K562 (cell line): ENCODE measurements at regions not wholly inside any gene's neighbourhood (a gene's known extent, or its start where the extent isn't known, plus 50 kb on each side); places are given as distances from the start of the nearest gene placed in this dataset.

Experiments
- ATAC-seq: fragments of 200-7000 bp; cut with Tn5 transposase; 3 replicates; pipeline ENCODE4 v1.9.1; 2020; ENCODE audit warnings: moderate library complexity
- BruUV-seq: library from RNA; stranded (reverse); fragments of 400-500 nt; replicated peaks from 2 replicates; lab custom pipeline; 2021; lab: Mats Ljungman, UMichigan
- CTCF ChIA-PET: fragments of 300-600 bp; formaldehyde crosslinking; extraction: SDS; loops from one replicate; lab custom pipeline; 2021; ENCODE audit warnings: low intra/inter-chr PET ratio; lab: Yijun Ruan, JAX
- POLR2A ChIA-PET: fragments of 300-600, 350-650 bp; sonication (Branson Sonifier 250); formaldehyde crosslinking; extraction: SDS; loops from one replicate; lab custom pipeline; 2021; ENCODE audit warnings: antibody characterized with exemption, inconsistent platforms; lab: Yijun Ruan, JAX
- DNase-seq, 4 experiments: peaks; one replicate each; pipeline versions ENCODE4 v3.0.0 to v3.0.0-alpha.2; 2011 to 2018; ENCODE audit warnings: low spot score in 3 of 4, mixed read lengths in 3 of 4; ENCODE audit errors: extremely low read depth in 1 of 4
- FAIRE-seq: peaks from 2 replicates; lab custom pipeline; 2011; peaks lifted over from hg19 to GRCh38; lab: Jason Lieb, UNC
- H2AFZ ChIP-seq: 2 replicates; pipeline ENCODE4 v1.6.0; 2011; ENCODE audit warnings: low read depth, low read length, control low read depth, inconsistent platforms
- H3K27ac ChIP-seq: fragments of 200-600 bp; 3 replicates; pipeline ENCODE4 v1.8.0; 2011; ENCODE audit warnings: low read depth, mild to moderate bottlenecking, control low read depth, inconsistent platforms, low read length, moderate library complexity, mixed read lengths; ENCODE audit errors: extremely low read depth
- H3K27me3 ChIP-seq, 2 experiments: fragments of 300-600 bp in 1 of 2; 2 replicates in 1 of 2; 3 replicates in 1 of 2; pipeline versions ENCODE4 v1.6.0 to v1.8.0; 2011; ENCODE audit warnings: inconsistent platforms in 2 of 2, low read length in 2 of 2, mild to moderate bottlenecking in 1 of 2, mixed read lengths in 1 of 2, moderate library complexity in 1 of 2; ENCODE audit not compliant: control insufficient read depth in 2 of 2, insufficient read depth in 2 of 2
- H3K36me3 ChIP-seq: fragments of 300-600 bp; 3 replicates; pipeline ENCODE4 v1.8.0; 2011; ENCODE audit warnings: mild to moderate bottlenecking, low read length, inconsistent platforms; ENCODE audit not compliant: control insufficient read depth, insufficient read depth
- H3K4me1 ChIP-seq, 2 experiments: fragments of 200-600 bp in 1 of 2; replicated peaks in 1 of 2; 2 replicates in 1 of 2; 3 replicates in 1 of 2; pipeline versions ENCODE4 v1.5.1 to v1.8.0; 2011; ENCODE audit warnings: inconsistent platforms in 2 of 2, low read length in 2 of 2, mild to moderate bottlenecking in 1 of 2, mixed read lengths in 1 of 2, moderate library complexity in 1 of 2; ENCODE audit not compliant: control insufficient read depth in 2 of 2, insufficient read depth in 2 of 2
- H3K4me2 ChIP-seq: 2 replicates; pipeline ENCODE4 v1.6.1; 2011; ENCODE audit warnings: low read length, control low read depth, inconsistent platforms, mixed read lengths; ENCODE audit not compliant: insufficient read depth
- H3K4me3 ChIP-seq: fragments of 200-600 bp; sonication (generic), shearing (Covaris generic); 2 replicates; pipeline ENCODE4 v1.5.1; 2016; ENCODE audit warnings: control low read depth, inconsistent platforms
- H3K79me2 ChIP-seq: fragments of 200-600 bp; 3 replicates; pipeline ENCODE4 v1.8.0; 2011; ENCODE audit warnings: low read length, inconsistent platforms; ENCODE audit not compliant: control insufficient read depth, insufficient read depth
- H3K9ac ChIP-seq, 2 experiments: 2 replicates each; pipeline versions ENCODE4 v1.6.0 to v1.6.1; 2011; ENCODE audit warnings: low read depth in 2 of 2, low read length in 2 of 2, control low read depth in 1 of 2, inconsistent platforms in 1 of 2, mild to moderate bottlenecking in 1 of 2, mixed read lengths in 1 of 2; ENCODE audit not compliant: insufficient read depth in 1 of 2
- H3K9me1 ChIP-seq: one replicate; pipeline ENCODE4 v1.6.0; 2011; ENCODE audit warnings: inconsistent platforms, mild to moderate bottlenecking, low read length, moderate library complexity; ENCODE audit not compliant: control insufficient read depth, insufficient read depth
- H3K9me3 ChIP-seq: replicated peaks from 2 replicates; pipeline ENCODE4 v1.5.1; 2011; ENCODE audit warnings: low read depth, low read length, inconsistent platforms; ENCODE audit not compliant: control insufficient read depth, insufficient read depth
- H4K20me1 ChIP-seq: replicated peaks from 2 replicates; pipeline ENCODE4 v1.6.1; 2011; ENCODE audit warnings: low read length, inconsistent platforms, mixed read lengths; ENCODE audit not compliant: control insufficient read depth, insufficient read depth
- CHD2 ChIP-seq: IDR thresholded peaks from 2 replicates; pipeline ENCODE4 v1.6.1; 2011; ENCODE audit warnings: low read depth, low read length
- GABPB2 ChIP-seq: fragments of 250-450 bp; sonication (Bioruptor Pico); conservative IDR thresholded peaks from 2 replicates; pipeline ENCODE4 v1.5.1; 2021; ENCODE audit warnings: mild to moderate bottlenecking
- HDAC8 ChIP-seq: fragments of 450-650 bp; IDR thresholded peaks from 2 replicates; pipeline ENCODE4 v1.6.1; 2016; ENCODE audit warnings: mild to moderate bottlenecking, missing genetic modification characterization, moderate library complexity, missing compliant biosample characterization
- HMG20A ChIP-seq: fragments of 450-650 bp; formaldehyde crosslinking; conservative IDR thresholded peaks from 2 replicates; pipeline ENCODE4 v1.4.0; 2020; ENCODE audit warnings: mild to moderate bottlenecking, mixed read lengths
- JUNB ChIP-seq: fragments of 450-650 bp; formaldehyde crosslinking; conservative IDR thresholded peaks from 2 replicates; pipeline ENCODE4 v1.4.0; 2020; ENCODE audit warnings: mild to moderate bottlenecking
- JUND ChIP-seq, 2 experiments: IDR thresholded peaks; 2 replicates in 1 of 2; 3 replicates in 1 of 2; pipeline ENCODE4 v1.6.1; 2011; ENCODE audit warnings: borderline replicate concordance in 2 of 2, low read depth in 2 of 2, low read length in 2 of 2, improper control_type of control experiment in 1 of 2, missing biosample characterization in 1 of 2, missing genetic modification characterization in 1 of 2, missing genetic modification reagents in 1 of 2
- MTA3 ChIP-seq: fragments of 450-650 bp; formaldehyde crosslinking; IDR thresholded peaks from 2 replicates; pipeline ENCODE4 v1.6.1; 2017; ENCODE audit warnings: mild to moderate bottlenecking, borderline replicate concordance
- PCBP1 ChIP-seq: fragments of 200-400 bp; formaldehyde crosslinking; IDR thresholded peaks from 2 replicates; pipeline ENCODE4 v1.6.1; 2018; ENCODE audit warnings: mild to moderate bottlenecking, low read depth, low read length; ENCODE audit not compliant: poor library complexity, severe bottlenecking
- PURB ChIP-seq: sonication (generic); formaldehyde crosslinking; IDR thresholded peaks from 2 replicates; pipeline ENCODE4 v1.9.0; 2021; ENCODE audit warnings: low read depth, mild to moderate bottlenecking, missing genetic modification reagents
- SNIP1 ChIP-seq: fragments of 450-650 bp; IDR thresholded peaks from 2 replicates; pipeline ENCODE4 v1.7.1; 2017; ENCODE audit warnings: low read depth, mild to moderate bottlenecking
- TSC22D4 ChIP-seq: fragments of 450-650 bp; IDR thresholded peaks from 2 replicates; pipeline ENCODE4 v1.6.1; 2016; ENCODE audit warnings: missing genetic modification characterization, missing biosample characterization, control low read depth
- ZNF311 ChIP-seq: fragments of 250-450 bp; sonication (Bioruptor Pico); IDR thresholded peaks from 2 replicates; pipeline ENCODE4 v1.4.0; 2020; ENCODE audit warnings: mild to moderate bottlenecking, moderate library complexity
- ZNF551 ChIP-seq: fragments of 250-450 bp; sonication (Bioruptor Pico); IDR thresholded peaks from 2 replicates; pipeline ENCODE4 v1.5.0; 2021; ENCODE audit warnings: mild to moderate bottlenecking, moderate library complexity
- ZNF584 ChIP-seq: fragments of 200-800 bp; sonication (Bioruptor generic); IDR thresholded peaks from 2 replicates; pipeline ENCODE4 v1.6.1; 2016; ENCODE audit warnings: low read depth, mild to moderate bottlenecking, missing genetic modification characterization, missing compliant biosample characterization
- ZNF668 ChIP-seq: fragments of 250-450 bp; sonication (Bioruptor Pico); IDR thresholded peaks from 2 replicates; pipeline ENCODE4 v1.8.0; 2022; ENCODE audit warnings: mild to moderate bottlenecking, inconsistent platforms
- WGBS: fragments of 100-300 bp; shearing (Covaris generic); methylation state at CpG from one replicate; pipeline ENCODE4 v1.1.6; 2016; ENCODE audit warnings: low coverage, mixed read lengths; ENCODE audit not compliant: insufficient coverage; ENCODE audit errors: missing lambda C conversion rate; 5-methylcytosine and 5-hydroxymethylcytosine counted together
- in situ Hi-C: fragments of 300-500 bp; cut with MboI; formaldehyde crosslinking; loops from 4 replicates; pipeline ENCODE4 v1.15.0; 2018; ENCODE audit warnings: inconsistent platforms, mixed read lengths
- intact Hi-C: fragments of 100-400 bp; cut with micrococcal nuclease; formaldehyde crosslinking; loops from 2 replicates; pipeline ENCODE4 v1.14.2; 2022
- TF ChIP-seq, protein P1 (sequence below): fragments of 250-450 bp; sonication (Bioruptor Pico); IDR thresholded peaks from 2 replicates; pipeline ENCODE4 v1.5.0; 2021; ENCODE audit warnings: mild to moderate bottlenecking, borderline replicate concordance
- TF ChIP-seq, protein P2 (sequence below): fragments of 200-800 bp; sonication (Bioruptor generic); IDR thresholded peaks from 2 replicates; pipeline ENCODE4 v1.6.1; 2017; ENCODE audit warnings: missing genetic modification characterization, missing compliant biosample characterization

DNA sequence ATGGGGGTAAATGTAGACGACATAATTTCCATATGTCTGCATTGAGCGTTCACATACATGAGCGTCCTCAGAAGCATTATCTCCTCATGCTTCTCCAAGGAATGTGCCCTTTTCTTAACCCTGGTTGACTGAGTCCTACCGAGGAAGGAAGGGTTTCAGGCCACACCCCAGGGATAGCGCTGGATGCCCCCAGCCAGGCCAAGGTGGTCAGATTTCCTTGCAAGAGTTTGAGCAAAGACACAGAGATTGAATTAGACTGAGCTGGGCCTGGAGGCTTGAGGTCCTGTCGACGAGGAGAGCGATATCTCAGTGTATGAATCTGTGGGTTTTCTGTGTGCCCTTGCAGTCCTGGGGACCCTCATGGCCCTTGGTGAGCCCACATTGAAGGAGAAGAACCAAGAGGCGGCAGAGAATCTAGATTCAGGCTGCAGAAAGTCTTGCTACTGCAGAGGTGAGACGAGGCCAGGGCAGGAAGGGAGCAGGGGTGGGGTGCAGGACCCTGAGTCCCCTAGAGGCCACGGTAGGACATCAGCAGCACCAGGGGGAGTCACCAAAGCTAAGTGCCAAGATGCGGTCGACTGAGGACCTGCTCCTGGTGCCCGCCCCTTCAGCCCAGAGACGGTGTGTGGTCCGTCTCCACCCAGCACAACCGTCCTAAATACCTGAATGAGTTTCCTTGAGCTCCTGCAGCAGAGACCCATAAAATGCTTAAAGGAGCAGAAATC lies 94.7 kb upstream of the DIO3 start:
- BruUV-seq, result no TSS peak
- FAIRE-seq (no peak), ATAC-seq (no peak), DNase-seq (no peak)
- ChIA-PET POLR2A (no interaction called here), CTCF (no interaction called here)
- H3K9me3 ChIP-seq, result no peaks in the 10 kb centered on the region
- H3K27ac ChIP-seq, result no peak overlapping the region
- H3K4me3 ChIP-seq, result no peak overlapping the region
- no peaks in the 10 kb centered on the region; a peak in 1 of 5 replicates for H3K4me1 ChIP-seq
- no peak overlapping the region for H3K4me2 ChIP-seq
- intact Hi-C loops (no loop called here), in situ Hi-C loops (no loop called here)
- H3K79me2 ChIP-seq, result no peaks in the 10 kb centered on the region
- no peaks in the 10 kb centered on the region for H4K20me1 ChIP-seq
- no peak overlapping the region for H3K9ac ChIP-seq
- H3K27me3 ChIP-seq, result peaks cover 0 to 50% of the 10 kb centered on the region in 2 experiments; a peak in 3 of 5 replicates
- no peak overlapping the region for H2AFZ ChIP-seq
- H3K9me1 ChIP-seq, result no peaks in the 10 kb centered on the region
- H3K36me3 ChIP-seq, result no peaks in the 10 kb centered on the region
- 1% methylated on average over 17 of the region's 17 CpGs for WGBS
- TF ChIP-seq HDAC8 (tag) (no peak), SNIP1 (no peak), ZNF551 (CRISPR knock-in tag) (no peak), PCBP1 (no peak), PURB (no peak), TSC22D4 (tag) (no peak), MTA3 (no peak), ZNF668 (CRISPR knock-in tag) (no peak), CHD2 (no peak), GABPB2 (no peak), JUNB (CRISPR knock-in tag) (no peak), ZNF311 (CRISPR knock-in tag) (no peak), ZNF584 (no peak), JUND (IDR thresholded peaks at IDR 0.05; ENCODE audit: borderline replicate concordance, low read depth, low read length) (no peak), JUND (tag; IDR thresholded peaks at IDR 0.05; ENCODE audit: borderline replicate concordance, low read depth, low read length) (no peak), HMG20A (CRISPR knock-in tag) (no peak)
- TF ChIP-seq, protein P1, sequence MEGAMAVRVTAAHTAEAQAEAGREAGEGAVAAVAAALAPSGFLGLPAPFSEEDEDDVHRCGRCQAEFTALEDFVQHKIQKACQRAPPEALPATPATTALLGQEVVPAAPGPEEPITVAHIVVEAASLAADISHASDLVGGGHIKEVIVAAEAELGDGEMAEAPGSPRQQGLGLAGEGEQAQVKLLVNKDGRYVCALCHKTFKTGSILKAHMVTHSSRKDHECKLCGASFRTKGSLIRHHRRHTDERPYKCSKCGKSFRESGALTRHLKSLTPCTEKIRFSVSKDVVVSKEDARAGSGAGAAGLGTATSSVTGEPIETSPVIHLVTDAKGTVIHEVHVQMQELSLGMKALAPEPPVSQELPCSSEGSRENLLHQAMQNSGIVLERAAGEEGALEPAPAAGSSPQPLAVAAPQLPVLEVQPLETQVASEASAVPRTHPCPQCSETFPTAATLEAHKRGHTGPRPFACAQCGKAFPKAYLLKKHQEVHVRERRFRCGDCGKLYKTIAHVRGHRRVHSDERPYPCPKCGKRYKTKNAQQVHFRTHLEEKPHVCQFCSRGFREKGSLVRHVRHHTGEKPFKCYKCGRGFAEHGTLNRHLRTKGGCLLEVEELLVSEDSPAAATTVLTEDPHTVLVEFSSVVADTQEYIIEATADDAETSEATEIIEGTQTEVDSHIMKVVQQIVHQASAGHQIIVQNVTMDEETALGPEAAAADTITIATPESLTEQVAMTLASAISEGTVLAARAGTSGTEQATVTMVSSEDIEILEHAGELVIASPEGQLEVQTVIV (CRISPR knock-in tag), result no peak
- TF ChIP-seq, protein P2, sequence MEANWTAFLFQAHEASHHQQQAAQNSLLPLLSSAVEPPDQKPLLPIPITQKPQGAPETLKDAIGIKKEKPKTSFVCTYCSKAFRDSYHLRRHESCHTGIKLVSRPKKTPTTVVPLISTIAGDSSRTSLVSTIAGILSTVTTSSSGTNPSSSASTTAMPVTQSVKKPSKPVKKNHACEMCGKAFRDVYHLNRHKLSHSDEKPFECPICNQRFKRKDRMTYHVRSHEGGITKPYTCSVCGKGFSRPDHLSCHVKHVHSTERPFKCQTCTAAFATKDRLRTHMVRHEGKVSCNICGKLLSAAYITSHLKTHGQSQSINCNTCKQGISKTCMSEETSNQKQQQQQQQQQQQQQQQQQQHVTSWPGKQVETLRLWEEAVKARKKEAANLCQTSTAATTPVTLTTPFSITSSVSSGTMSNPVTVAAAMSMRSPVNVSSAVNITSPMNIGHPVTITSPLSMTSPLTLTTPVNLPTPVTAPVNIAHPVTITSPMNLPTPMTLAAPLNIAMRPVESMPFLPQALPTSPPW (CRISPR knock-in tag), result no peak
